DMS114 treated with DMSO at 0.1 percent for 48 hours (cell line): ENCODE measurements at regions not wholly inside any gene's neighbourhood (a gene's known extent, or its start where the extent isn't known, plus 50 kb on each side); places are given as distances from the start of the nearest gene placed in this dataset.
"Not testable (repeated sequence)": the region's sequence is repeated elsewhere in the genome, so short reads cannot be mapped to it uniquely, and the experiment has no call there.

Experiments used
- DNase-seq: peaks from one replicate; lab custom pipeline; 2025; ENCODE audit not compliant: unreplicated experiment; lab: John Stamatoyannopoulos, UW

DNA sequence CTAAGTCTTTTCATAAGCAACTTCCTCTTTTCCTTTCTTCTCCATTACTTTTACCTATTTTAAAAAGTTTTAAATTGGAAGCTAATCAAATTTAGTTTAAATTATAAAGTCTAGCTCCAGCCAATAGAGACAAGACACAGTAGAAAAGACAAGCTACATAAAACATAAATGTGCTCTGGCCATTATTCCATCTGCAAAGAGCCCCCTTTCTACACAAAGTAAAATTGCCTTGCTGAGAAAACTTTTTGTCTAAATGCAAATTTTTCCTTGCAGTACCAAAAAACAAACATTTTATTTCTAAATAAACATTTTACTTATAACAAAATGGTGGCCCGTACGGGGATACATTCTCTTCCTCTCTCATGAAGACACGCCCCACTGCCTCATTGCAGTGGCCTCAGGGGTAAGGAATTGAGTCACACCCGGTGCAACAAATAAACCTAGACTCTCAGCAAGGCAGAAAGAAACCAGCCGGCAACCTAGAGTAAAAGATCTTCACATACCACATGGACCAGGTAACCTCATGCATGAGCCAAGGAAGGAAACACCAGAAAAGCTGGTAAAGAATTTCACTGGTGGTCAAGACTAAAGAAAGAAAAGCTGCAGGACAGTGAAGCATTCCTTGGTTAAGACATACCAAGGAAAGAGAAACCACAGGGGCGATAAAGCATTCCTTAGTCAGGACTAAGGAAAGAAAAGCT lies 71.6 kb upstream of the ZNF746 start:
- DNase-seq, result no peak

DNA sequence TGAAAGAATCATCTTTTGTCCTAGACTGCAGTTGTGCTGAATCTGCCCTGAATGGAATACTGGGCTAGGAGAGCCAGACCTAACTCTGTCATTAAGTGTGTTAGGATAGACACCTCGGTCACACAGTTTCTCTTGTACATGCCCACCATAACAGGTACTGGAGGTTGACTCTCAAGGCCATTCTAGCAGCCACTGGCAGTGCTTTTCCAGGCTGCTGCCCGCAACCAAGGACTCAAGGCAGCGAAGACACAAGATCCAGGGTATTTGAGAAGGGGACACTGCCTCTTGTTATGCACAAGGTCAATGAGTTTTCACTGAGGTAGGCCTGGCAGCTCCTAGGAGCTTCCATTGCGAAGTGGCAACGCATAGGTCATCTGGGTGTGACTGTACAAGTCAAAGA lies 70.6 kb upstream of the ZNF746 start:
- DNase-seq, result no peak

DNA sequence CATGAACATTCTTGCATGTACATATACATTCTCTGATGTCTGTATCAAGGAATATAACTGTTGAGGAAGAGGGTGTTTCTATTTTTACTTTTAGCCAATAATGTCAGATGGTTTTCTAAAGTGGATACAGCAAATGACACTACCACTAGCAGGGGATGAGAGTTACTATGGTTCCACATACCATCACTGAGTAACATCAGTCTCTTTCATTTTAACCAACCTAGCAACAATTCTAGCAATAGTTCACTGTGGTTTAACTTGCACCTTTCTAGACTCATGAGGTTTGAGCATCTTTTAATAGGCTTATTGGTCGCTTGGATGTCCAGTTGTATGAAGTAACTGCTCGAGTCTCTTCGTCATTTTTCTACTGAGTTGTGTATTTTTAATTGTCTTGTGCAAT lies 68.5 kb upstream of the ZNF746 start:
- no peak for DNase-seq

DNA sequence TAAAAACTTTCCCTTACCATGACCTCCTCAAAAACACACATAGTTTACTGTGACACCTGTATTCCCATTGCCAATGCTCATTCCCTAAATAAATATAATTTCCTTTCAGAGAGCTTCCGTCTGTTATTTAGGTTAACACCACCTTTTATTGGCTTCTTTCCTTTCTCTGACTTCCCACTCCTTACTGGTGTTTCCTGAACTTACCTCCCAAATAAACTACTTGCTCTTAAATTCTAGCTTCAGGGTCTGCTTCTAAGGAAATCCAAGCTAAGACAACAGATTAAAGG lies 67.4 kb upstream of the ZNF746 start:
- no peak for DNase-seq

DNA sequence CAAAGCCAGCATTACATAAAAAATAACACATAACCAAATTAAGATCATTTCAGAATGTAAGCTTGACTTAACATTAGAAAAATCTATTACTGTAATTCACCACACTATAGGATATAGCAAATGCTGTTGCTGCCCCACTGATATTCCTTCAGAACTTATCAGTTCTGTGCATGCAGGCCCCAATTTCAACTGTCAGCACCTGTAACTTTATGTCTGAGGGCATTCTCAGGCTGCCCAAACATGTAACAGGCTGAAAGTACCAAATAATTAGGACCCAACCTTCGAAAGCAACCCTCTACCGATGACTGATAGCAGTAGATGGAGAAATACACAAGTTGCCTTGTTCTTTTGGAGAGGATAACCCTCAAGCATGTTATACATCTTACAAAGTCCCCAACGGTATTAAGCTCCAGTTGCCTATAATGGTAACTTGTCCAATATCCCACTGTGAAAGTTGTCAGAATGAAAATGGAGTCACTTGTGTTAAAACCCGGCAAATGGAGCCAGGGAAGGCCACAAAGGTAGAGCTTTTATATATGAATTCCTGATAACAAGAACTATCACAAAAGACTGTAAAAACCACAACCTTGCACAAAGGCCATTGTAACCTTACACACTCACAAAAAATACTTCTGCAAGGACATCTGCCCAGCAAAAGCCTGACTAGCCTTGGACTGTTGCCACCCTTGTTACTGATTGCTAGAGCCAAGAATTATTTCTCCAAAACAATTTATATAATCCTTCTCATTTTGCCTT lies 66.9 kb upstream of the ZNF746 start:
- DNase-seq, result no peak

DNA sequence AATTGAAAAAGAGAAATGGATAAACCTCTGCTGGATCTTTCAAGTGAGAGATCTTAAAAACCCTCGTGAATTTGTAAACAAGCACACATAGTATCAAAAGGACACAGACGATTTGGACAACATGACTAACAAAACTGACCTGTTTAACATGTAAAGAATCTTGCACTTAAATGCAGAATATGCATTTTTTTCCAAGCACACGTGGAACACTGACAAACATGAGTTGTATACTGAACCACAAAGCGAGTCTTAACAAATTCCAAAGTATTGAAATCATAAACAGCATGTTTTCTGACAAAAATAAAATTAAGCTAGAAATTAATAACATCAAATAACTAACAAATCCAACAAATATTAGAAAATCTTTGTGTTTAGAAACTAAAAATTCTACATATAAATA lies 65.0 kb upstream of the ZNF746 start:
- no peak for DNase-seq

DNA sequence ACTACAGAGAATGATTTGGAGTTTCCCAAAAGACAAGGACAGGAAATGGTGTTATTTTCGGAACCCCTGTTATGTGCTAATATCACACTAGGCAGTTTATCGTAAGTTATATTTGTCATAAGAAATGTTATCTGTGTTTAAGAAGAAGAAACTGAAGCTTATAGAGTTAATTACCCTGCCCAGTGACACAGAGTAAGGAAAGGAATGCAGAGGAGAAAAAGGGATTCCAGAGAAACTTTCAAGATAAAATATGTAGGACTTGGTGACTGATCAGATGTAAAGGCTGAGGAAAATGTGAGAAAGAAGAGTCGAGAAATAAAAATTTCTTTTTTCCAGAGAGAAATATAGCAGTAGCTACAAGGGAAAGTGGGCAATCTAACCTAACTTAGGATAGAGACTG lies 63.5 kb upstream of the ZNF746 start:
- DNase-seq, result no peak

DNA sequence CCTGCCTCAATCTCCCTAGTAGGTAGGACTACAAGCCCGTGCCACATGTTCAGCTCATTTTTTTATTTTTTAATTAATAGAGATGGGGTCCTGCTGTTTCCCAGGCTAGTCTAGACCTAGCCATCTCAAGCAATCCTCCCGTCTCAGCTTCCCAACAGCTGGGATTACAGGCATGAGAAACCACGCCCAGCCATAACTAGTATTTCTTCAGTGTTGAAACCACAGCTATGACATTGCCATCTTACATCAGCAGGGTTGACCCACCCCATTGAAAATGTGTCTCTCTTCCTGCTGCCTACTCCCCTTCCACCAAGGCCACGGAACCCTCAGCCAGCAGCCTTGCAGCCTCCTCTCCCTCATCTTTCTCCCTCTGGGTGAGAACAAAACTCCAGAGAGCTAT lies 62.1 kb upstream of the ZNF746 start:
- no peak for DNase-seq

DNA sequence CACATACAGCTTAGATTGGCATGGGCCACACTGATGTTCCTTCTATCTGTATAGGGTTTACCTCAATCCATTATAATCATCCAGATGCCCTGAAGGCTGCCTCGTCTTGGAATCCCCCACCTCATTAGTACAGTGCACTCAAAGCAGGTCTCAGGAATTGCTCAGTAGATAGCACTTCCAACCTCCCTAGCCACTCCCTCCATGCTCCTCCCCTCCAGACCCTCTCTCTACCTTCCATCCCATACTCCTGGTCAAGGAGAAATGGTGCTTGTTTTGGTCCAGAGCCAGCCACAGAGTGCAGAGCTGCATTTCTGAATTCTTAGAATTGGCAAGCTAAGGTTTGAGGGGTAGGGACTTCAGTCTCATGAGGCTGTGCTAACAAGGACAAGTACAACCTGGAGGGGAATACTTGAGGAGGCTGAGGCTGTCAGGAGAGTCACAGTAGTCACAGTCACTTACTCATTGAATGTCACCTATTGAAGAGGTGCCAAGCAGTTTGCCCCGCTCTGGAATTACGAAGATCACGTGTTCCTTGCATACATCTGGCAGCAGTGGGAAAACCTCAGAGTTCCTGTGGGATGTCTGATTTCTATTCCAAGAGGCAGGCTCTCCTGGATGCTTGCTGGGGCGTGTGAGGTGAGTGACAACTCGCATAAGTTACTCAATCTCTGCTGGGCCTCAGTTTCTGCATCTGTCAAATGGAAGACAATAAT lies 60.7 kb upstream of the ZNF746 start:
- no peak for DNase-seq

DNA sequence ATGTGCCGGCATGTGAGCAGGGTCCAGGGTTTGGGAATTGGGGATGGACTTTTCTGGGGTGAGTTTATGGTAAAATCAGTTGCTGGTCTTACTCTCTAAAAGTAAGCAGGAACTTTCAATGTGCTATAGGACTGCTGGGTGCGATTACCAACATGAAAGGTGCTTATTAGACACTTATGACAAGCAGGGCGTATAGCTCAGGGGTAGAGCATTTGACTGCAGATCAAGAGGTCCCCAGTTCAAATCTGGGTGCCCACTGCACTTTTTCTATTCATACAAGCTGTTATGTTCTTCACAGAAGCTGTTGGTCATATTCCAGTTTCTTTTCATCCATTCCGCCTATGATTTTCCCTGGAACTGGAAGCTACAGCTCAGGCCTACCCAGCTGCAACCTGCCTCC lies 58.9 kb upstream of the ZNF746 start:
- DNase-seq, result not testable (repeated sequence)

DNA sequence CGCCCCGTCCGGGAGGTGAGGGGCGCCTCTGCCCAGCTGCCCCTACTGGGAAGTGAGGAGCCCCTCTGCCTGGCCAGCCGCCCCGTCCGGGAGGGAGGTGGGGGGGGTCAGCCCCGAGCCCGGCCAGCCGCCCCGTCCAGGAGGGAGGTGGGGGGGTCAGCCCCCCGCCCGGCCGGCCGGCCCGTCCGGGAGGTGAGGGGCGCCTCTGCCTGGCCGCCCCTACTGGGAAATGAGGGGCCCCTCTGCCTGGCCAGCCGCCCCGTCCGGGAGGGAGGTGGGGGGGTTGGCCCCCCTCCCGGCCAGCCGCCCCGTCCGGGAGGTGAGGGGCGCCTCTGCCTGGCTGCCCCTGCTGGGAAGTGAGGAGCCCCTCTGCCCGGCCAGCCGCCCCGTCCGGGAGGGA lies 57.2 kb upstream of the ZNF746 start:
- not testable (repeated sequence) for DNase-seq

DNA sequence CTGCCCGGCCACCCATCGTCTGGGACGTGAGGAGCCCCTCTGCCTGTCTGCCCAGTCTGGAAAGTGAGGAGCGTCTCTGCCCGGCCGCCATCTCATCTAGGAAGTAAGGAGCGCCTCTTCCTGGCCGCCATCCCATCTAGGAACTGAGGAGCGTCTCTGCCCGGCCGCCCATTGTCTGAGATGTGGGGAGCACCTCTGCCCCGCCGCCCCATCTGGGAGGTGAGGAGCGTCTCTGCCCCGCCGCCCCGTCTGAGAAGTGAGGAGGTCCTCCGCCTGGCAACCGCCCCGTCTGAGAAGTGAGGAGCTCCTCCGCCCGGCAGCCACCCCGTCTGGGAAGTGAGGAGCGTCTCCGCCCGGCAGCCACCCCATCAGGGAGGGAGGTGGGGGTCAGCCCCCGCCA lies 56.4 kb upstream of the ZNF746 start:
- not testable (repeated sequence) for DNase-seq

DNA sequence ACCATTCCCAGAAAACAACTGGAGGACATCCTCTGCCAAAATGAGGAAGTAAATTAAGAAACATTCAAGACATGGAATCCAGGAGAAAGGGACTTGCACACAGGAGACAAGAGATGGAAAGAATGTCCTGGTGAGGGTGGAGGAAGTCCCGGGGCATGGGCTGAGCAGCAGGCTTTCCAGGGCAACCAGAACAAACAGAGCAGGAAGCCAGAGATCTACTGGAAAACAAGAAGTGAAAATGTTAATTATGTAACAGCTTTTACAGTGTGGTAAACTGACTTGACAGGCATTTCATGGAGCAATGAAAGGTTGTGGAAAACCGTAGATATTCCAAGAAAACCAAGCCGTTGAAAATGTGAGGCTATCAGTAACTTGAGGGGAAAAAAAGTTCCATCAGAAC lies 55.2 kb upstream of the ZNF746 start:
- no peak for DNase-seq
